Muscle layer of colon (tissue), 2 donors: ENCODE measurements at regions not wholly inside any gene's neighbourhood (a gene's known extent, or its start where the extent isn't known, plus 50 kb on each side); places are given as distances from the start of the nearest gene placed in this dataset.

Source experiments
- H3K27ac ChIP-seq: one replicate; pipeline ENCODE4 v1.7.0; 2013; ENCODE audit warnings: low read depth, mild to moderate bottlenecking, low read length, moderate library complexity
- H3K27me3 ChIP-seq, 2 donors: one replicate each; pipeline ENCODE4 v1.7.0; 2013; ENCODE audit warnings: low read length in 2 of 2, mild to moderate bottlenecking in 2 of 2; ENCODE audit not compliant: insufficient read depth in 2 of 2, control insufficient read depth in 1 of 2
- H3K36me3 ChIP-seq: one replicate; pipeline ENCODE4 v1.7.0; 2013; ENCODE audit warnings: mild to moderate bottlenecking, low read length; ENCODE audit not compliant: insufficient read depth
- H3K4me1 ChIP-seq: one replicate; pipeline ENCODE4 v1.7.0; 2013; ENCODE audit warnings: mild to moderate bottlenecking, low read length; ENCODE audit not compliant: insufficient read depth
- H3K4me3 ChIP-seq, 2 donors: one replicate each; pipeline ENCODE4 v1.7.0; 2013; ENCODE audit warnings: low read length in 2 of 2, low read depth in 1 of 2, mild to moderate bottlenecking in 1 of 2, moderate library complexity in 1 of 2
- H3K9ac ChIP-seq: one replicate; pipeline ENCODE4 v1.7.0; 2013; ENCODE audit warnings: low read length
- H3K9me3 ChIP-seq: one replicate; pipeline ENCODE4 v1.7.0; 2013; ENCODE audit warnings: mild to moderate bottlenecking, low read length
- donor health status: abdominal sarcoma.
- donor health status: Adenocarcinoma of cecum.

DNA sequence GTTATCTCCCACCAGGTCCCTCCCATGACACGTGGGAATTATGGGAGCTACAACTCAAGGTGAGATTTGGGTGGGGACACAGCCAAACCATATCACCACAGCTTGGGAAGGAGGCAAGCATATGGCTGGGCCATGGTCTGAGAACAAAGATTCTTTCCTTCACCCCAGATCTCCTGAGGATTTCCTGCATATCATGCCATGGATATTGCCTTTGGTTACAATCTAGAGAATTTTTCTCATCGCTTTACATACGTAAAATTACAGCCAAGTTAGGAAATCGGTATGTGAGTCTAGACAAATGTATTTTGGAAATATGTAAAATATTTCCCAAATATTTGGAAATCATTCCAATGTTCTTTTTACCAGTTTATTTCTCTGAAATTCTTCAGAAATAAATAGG is 398.3 kb downstream of the RFC3 start:
- H3K4me3 ChIP-seq = no peak overlapping the region
- no peak overlapping the region for H3K27ac ChIP-seq
- no peaks in the 10 kb centered on the region for H3K9me3 ChIP-seq
- no peaks in the 10 kb centered on the region for H3K27me3 ChIP-seq
- H3K4me1 ChIP-seq = no peaks in the 10 kb centered on the region
- H3K9ac ChIP-seq = no peak overlapping the region
- H3K36me3 ChIP-seq = no peaks in the 10 kb centered on the region

DNA sequence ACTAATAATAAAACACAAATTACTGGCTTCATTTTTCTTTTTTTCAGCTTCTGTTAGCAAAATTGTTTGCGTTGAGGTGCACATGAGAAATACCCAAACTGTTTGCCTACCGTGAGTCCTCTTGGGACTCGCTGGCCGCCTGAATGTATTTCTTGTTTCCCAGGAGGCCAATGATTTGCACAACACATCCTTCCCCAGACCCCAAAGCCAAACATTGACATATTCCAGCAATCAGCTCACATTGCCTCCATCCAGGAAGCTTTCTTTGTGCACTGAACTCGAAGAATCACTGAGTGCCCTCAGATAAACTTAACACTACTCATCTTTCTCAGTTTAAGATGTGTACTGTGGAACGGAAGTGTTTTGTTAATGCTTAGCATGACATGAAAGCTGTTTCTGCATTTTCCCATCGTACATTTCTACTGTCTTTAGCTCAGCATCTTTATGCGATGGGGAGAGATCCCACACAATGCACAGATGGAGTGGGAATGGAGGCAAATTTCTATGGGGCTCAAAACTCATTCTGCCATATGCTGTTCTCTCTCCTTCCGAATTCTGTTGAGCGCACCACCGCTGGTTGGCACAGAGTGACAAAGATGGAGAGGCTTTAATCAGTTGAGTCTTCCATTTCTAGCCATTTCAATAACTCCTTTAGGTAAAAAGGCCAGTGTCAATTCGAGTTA is 399.5 kb downstream of the RFC3 start:
- Histone ChIP-seq H3K27me3 (no peaks in the 10 kb centered on the region), H3K4me3 (no peak overlapping the region), H3K9me3 (no peaks in the 10 kb centered on the region), H3K4me1 (no peaks in the 10 kb centered on the region), H3K27ac (no peak overlapping the region), H3K36me3 (no peaks in the 10 kb centered on the region), H3K9ac (no peak overlapping the region)

DNA sequence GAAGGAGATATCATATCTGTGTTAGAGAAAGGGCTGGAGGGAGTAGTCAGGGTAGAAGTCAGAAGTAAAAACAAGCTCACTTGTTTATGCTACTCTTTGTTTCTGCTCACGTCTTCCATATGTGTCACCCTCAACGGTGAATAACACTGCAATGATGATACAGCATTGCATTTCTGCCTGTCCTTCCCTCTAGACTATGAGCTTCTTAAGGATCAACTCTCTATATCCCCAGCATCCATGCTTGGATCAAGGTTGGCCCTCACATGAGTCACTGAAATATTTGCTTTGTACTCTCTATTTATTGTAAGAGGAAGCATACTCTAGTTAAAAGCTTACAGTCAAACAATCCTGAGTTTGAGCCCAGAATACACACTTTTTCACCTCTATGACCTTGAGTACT is 406.0 kb downstream of the RFC3 start:
- H3K27me3 ChIP-seq = no peaks in the 10 kb centered on the region
- no peak overlapping the region for H3K4me3 ChIP-seq
- H3K9ac ChIP-seq = no peak overlapping the region
- no peak overlapping the region for H3K27ac ChIP-seq
- H3K4me1 ChIP-seq = no peaks in the 10 kb centered on the region
- no peaks in the 10 kb centered on the region for H3K9me3 ChIP-seq
- H3K36me3 ChIP-seq = no peaks in the 10 kb centered on the region

DNA sequence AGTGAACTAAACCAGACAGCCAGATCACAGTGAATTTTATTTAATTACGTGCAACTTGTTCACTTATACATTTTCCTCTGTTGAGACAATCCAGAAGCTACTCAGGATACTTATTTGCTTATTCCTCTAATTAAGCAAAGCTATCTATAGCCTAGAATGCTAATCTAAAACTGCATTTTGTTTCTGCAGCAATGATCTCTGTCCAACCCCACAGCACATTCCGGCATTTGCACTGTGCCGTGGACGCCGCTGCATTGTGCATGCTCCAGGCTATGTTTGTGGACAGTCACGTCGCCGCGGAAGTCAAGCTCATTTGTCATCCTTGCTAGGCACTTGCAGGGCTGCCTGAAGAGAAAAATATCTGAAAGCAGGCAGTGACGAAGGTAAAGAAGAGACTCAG is 406.9 kb downstream of the RFC3 start:
- no peaks in the 10 kb centered on the region for H3K9me3 ChIP-seq
- H3K4me1 ChIP-seq = no peaks in the 10 kb centered on the region
- H3K36me3 ChIP-seq = no peaks in the 10 kb centered on the region
- no peaks in the 10 kb centered on the region for H3K27me3 ChIP-seq
- H3K27ac ChIP-seq = no peak overlapping the region
- no peak overlapping the region for H3K4me3 ChIP-seq
- H3K9ac ChIP-seq = no peak overlapping the region

DNA sequence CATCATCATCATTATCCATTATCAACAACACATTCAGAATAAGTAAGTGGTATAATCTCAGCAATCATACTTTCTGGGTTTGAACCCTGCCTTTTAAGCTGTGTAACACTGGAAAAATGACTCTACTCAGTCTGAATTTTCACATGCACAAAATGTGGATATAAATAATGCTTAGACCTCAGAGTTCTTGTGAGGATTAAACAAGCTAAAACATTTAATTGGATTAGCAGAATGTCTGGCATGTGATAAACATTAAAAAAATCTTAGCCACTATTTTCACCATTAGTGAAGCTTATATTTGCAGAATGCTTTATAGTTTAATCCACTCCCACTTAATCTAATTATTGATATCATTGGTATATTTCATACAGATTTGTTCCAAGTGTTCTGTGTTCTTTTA is 412.3 kb downstream of the RFC3 start:
- no peaks in the 10 kb centered on the region for H3K9me3 ChIP-seq

DNA sequence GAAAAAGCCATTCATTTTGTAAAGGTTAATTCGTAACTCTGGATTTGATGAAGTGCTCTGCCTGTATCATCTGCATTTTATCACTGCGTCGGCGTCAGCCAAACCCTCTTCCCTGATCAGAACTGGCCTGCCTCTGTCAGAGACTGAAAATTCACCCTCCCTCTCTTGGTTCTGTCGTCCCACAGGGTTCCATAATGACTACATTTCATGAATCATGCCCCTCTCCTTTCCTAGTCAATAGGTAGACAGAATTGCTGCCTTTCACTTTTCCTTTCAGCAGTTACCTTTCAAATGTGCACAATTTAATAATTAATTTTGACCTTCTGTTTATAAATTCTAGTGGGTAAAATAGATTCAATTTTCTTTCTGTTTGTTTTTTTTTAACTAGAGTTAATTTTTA is 423.4 kb downstream of the RFC3 start:
- no peaks in the 10 kb centered on the region for H3K9me3 ChIP-seq
- no peak overlapping the region for H3K4me3 ChIP-seq
- no peak overlapping the region for H3K9ac ChIP-seq
- H3K4me1 ChIP-seq = no peaks in the 10 kb centered on the region
- no peaks in the 10 kb centered on the region for H3K36me3 ChIP-seq
- H3K27me3 ChIP-seq = no peaks in the 10 kb centered on the region
- H3K27ac ChIP-seq = no peak overlapping the region

More for the DNA sequence above, 412.3 kb downstream of the RFC3 start:
- Histone ChIP-seq H3K27me3 (no peaks in the 10 kb centered on the region), H3K36me3 (no peaks in the 10 kb centered on the region), H3K9ac (no peak overlapping the region), H3K4me1 (no peaks in the 10 kb centered on the region), H3K27ac (no peak overlapping the region), H3K4me3 (no peak overlapping the region)

DNA sequence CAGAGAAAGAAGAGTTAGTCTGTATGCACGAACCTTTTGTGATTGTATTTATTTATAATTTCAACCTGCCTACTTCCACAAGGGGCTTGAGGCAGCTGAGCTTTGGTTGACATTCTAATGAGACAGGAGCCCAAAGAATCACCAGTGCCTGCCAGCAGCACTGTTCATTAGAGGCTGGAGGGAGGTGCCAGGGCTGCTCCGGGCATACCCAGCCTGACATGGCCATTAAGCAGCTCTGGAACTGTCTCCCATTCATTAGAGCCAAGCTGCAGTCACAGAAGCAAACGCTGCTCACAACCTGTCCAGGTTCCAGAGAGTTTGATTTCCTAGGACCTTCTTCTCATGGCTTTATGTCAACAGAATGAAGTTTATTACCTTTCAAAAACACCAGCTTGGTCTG is 425.5 kb downstream of the RFC3 start:
- no peak overlapping the region for H3K27ac ChIP-seq
- H3K4me3 ChIP-seq = no peak overlapping the region
- H3K36me3 ChIP-seq = no peaks in the 10 kb centered on the region
- no peaks in the 10 kb centered on the region for H3K27me3 ChIP-seq
- no peaks in the 10 kb centered on the region for H3K4me1 ChIP-seq
- H3K9ac ChIP-seq = no peak overlapping the region
- H3K9me3 ChIP-seq = no peaks in the 10 kb centered on the region

DNA sequence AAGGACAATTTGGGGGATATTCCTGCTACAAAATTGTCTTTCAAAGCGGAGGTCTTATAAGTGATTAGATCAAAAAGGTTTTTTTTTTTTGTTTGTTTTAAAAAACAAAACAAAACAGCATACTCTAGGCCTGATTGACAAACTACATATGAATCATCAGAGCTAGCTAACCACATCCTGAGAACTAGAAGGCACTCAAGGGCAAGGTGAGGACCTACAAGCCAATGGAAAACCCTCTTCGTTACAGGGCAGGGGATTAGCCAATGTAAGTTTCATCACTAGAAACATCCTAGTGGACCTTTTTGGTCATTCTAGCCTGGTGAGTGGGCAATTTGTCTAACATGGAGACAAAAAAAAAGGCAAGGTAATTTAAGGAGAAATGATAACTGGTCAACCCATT is 428.6 kb downstream of the RFC3 start:
- no peaks in the 10 kb centered on the region for H3K4me1 ChIP-seq
- H3K9ac ChIP-seq = no peak overlapping the region
- no peaks in the 10 kb centered on the region for H3K27me3 ChIP-seq
- H3K4me3 ChIP-seq = no peak overlapping the region
- H3K9me3 ChIP-seq = no peaks in the 10 kb centered on the region
- H3K36me3 ChIP-seq = no peaks in the 10 kb centered on the region
- H3K27ac ChIP-seq = no peak overlapping the region

DNA sequence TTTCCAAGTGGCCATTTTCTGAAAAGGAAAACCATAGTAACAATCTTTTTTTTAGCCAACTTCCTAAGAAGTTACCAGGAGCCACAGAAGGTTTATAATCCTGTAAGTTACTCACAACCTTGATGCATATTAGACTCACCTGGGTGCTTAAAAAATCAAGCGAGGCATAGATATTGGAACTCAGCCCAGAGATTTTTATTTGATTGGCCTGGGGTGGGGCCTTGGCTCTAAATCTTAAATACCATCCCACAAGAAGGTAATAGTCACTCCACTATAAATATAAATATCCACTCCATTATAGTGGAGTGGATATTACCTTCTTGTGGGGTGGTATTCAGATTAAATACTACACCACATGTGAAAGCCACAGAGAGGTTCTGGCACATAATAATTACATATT is 429.6 kb downstream of the RFC3 start:
- Histone ChIP-seq H3K27ac (no peak overlapping the region), H3K27me3 (no peaks in the 10 kb centered on the region), H3K9me3 (no peaks in the 10 kb centered on the region), H3K4me3 (no peak overlapping the region), H3K4me1 (no peaks in the 10 kb centered on the region), H3K36me3 (no peaks in the 10 kb centered on the region), H3K9ac (no peak overlapping the region)

DNA sequence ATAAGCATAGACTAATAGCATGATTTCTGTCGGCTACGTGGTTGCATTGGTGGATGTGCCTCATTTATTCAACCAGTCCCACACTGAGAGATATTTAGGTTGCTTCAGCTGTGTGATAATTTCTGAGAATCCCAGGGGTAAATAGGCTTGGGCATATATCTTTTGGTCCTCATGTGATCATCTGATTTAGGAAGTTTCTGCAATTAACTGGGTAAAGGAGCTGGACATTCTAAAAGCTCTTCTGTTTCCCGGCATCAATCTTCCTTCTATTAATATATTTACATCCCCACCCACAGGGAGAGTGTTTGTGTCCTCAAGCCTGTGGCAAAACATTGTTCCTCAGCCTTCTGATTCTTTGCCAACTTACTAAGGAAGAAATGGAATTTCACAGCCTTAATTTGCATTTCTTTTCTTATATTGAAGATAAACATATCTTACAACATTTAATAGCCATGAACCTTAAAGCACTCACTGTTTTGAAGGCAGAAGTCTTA is 431.6 kb downstream of the RFC3 start:
- H3K4me3 ChIP-seq = no peak overlapping the region
- no peak overlapping the region for H3K27ac ChIP-seq
- no peak overlapping the region for H3K9ac ChIP-seq
- H3K4me1 ChIP-seq = no peaks in the 10 kb centered on the region
- no peaks in the 10 kb centered on the region for H3K9me3 ChIP-seq
- H3K27me3 ChIP-seq = no peaks in the 10 kb centered on the region
- no peaks in the 10 kb centered on the region for H3K36me3 ChIP-seq

DNA sequence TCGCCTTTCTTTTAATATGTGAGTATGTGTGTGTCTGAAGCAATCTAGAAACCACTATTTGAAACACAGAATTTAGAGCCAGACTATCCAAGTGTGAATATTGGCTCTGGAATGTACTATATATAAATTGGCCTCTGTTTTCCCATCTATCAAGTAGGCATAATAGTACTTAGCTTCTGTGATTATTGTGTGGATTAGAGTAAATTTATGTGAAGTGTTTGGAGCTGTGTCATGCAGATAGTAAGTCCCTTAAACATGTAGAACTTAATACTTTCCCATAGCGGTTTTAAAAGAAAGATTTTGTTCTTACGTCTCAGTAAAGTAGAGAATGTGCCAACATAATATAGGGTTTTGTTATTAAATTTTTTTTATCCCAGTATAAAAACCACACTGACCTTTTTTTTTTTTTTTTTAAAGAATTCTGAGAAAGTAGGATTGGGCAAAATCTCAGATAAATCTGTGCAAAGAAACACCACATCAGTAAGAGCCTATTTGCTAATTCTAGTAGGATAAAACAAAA is 432.3 kb downstream of the RFC3 start:
- no peaks in the 10 kb centered on the region for H3K9me3 ChIP-seq
- H3K4me1 ChIP-seq = no peaks in the 10 kb centered on the region
- H3K4me3 ChIP-seq = no peak overlapping the region
- no peaks in the 10 kb centered on the region for H3K27me3 ChIP-seq
- no peak overlapping the region for H3K9ac ChIP-seq
- no peak overlapping the region for H3K27ac ChIP-seq
- no peaks in the 10 kb centered on the region for H3K36me3 ChIP-seq

DNA sequence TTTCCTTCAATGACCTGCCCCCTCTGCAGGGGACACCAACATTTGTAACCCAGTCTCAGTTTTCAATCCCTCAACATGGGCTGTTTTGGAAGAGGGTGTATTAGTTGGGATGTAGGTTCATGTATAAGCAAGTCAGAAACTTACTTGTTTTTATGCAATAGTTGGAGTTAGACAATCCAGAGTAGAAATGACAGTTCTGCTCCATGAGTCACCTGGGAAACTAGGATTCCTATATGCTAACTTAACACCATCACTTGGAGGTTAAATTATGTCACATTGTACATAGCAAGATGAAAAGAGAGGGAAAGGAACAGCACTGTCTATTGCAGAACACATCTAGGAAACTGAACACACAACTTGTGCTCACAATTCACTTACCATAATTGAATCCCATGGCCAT is 436.4 kb downstream of the RFC3 start:
- Histone ChIP-seq H3K36me3 (no peaks in the 10 kb centered on the region), H3K27me3 (no peaks in the 10 kb centered on the region), H3K4me3 (no peak overlapping the region), H3K9ac (no peak overlapping the region), H3K9me3 (no peaks in the 10 kb centered on the region), H3K4me1 (no peaks in the 10 kb centered on the region), H3K27ac (no peak overlapping the region)
